Effector CD8-positive, alpha-beta T cell (primary cell): ENCODE measurements at regions not wholly inside any gene's neighbourhood (a gene's known extent, or its start where the extent isn't known, plus 50 kb on each side); places are given as distances from the start of the nearest gene placed in this dataset.

Experiments
- DNase-seq: peaks from one replicate; lab custom pipeline; 2025; lab: John Stamatoyannopoulos, UW

GRCh38 chr2:145595296-145595695, 1075.4 kb upstream of the ZEB2 start:
- no peak for DNase-seq

GRCh38 chr2:145593991-145594614, 1074.2 kb upstream of the ZEB2 start:
- no peak for DNase-seq

DNA sequence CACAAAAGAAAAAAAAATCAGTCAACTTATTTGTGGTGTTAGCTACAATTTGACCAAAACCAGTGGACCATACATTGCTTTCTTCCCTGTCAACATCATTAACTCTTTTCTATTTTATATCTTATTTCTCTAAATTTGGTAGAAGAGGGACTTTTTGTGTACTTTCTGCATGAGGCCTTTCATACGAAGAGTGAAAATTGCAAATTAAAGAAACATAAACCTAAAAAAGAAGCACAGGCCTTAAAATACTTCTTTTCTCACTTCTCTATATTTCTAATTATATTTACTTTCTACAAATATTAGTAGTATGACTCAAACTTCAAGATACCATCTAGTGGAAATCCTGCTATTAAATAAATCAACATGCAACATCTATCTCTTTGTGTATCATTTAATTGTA, 1073.4 kb upstream of the ZEB2 start:
- DNase-seq, result no peak

- no peak for DNase-seq
Measured at GRCh38 chr2:145592361-145592760, 1072.4 kb upstream of the ZEB2 start.

DNA sequence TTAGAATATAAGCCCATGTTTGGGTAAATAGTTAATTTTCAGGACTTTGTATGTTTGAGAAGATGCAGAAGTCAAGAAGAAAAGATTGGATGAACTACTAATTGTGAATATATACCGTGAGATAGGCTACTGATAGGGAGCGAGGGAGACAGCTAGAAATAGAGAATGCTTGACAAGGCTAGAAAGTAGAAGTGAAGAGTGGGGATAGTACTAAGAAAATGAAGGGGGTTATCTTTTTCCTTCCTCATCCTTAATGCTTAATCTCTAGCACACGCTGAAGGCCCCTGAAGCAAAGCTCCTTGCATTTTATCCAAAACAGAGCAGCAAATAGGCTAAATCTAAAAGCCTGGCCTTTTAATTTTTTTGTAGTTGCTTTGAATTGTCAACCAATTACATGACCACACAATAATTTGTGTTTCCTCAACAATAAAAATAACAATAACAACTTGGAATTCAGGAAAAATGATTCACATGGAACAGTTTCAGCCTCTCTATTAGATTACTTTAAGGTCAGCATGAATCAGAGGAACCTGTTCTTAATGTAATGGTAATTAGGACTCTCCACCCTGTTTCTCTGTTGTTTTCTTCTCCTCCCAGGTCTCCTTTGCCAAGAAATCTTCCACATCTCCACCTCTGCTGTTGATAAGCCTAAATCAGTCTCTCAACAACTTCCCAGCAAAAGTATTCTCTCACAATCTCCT, 1071.3 kb upstream of the ZEB2 start:
- DNase-seq, result no peak

DNA sequence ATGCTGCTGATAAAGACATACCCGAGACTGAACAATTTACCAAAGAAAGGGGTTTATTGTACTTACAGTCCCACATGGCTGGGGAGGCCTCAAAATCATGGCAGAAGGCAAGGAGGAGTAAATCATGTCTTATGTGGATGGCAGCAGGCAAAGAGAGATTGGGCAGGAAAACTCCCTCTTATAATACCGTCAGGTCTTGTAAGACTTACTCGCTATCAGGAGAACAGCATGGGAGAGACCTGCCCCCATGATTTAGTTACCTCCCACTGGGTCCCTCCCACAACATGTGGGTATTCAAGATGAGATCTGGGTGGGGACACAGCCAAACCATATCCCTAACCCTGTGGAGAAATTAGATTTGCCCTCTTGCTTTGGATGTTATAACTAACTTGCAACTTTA, 1068.0 kb upstream of the ZEB2 start:
- DNase-seq, result no peak

DNA sequence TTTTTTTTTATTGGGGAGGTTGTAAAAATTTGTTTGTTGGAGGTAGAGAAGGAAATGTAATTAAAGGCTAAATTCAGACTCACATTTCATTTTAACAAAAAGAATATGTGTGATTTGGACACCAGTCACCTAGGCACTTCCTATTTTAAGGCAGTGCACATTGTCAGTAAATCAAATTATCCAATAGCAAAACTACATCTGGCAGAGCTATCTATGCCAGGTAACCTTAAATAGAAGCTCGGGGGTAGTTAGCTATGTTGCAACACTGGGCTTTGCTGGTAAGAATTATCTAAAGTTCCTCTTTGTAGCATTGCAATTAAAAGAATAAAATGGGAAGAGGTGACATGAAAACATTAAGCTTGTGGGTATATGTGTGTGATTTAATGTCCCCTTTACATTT, 1064.4 kb upstream of the ZEB2 start:
- no peak for DNase-seq

- DNase-seq, result no peak
Measured at GRCh38 chr2:145573608-145574007, 1053.7 kb upstream of the ZEB2 start.

DNA sequence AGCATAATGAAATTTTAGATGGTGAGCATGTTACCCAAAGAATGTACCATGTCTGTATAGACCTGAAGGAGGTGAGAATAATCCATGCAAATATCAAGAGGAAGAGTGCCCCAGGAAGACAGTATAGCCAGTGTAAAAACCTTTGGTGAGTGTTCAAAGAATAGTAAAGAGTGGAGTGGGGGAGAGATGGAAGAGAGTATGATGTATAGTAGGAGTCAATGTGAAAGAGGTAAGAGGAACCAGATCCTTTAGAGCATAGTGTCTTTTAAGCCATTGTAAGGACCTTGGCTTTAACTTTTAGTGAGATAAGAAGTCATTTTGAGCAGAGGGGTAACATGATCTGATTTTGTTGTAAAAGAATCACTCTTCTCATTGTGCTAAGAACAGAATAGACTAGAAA, 1052.3 kb upstream of the ZEB2 start:
- DNase-seq, result no peak

- DNase-seq, result no peak
Measured at GRCh38 chr2:145569108-145569507, 1049.2 kb upstream of the ZEB2 start.

- no peak for DNase-seq
Measured at GRCh38 chr2:145563741-145564615, 1044.1 kb upstream of the ZEB2 start.

DNA sequence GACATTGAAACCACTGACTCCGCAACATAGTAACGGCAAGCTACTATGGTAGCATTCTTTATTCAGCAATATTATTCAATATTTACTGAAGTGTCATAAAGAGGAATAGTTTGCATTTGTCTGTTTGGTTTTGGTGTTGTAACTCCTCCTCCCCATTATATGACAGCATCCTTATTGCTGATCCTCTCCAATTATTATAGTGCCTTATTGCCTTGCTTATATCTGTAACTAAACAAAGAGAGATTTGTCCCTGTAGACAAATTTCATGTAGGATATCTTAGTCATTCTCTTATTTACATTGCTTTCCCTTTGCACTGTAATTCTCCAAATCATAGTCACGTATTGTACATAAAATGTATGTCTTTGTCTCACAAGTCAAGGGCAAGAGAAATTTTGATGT, 1041.2 kb upstream of the ZEB2 start:
- no peak for DNase-seq

DNA sequence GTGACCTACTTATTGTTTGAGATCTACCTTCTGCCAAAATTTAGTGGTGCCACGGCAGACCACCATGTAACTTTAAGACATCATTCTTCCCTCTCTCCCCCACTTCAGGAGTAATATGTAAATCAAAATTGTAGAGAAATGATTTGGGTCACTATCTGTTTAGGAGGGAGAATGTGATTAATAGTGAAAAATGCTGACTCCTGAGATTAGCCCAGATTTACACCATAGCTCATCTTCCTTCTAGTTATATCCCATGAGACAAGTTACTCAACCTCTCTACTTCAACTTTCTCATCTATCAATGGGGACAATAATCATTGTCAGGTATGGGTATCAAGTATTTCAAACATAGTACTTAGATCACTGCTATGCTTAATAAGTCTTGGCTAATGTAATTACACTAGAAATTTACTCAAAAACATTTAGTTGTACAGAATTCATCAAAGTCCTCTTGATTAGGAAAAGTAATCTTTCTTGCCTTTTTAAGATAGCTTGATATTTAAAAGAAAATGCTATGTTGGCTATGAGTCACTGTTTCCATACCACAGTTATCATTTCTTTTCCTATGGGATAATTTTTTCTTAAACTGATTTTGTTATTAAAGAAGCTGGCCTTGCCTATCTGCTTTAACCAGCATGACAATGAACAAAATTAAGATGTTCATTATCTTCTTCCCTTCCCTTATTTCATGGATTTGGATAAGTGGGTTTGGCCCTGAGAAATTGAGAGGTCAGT, 1038.9 kb upstream of the ZEB2 start:
- DNase-seq, result no peak

GRCh38 chr2:145555360-145555759, 1035.4 kb upstream of the ZEB2 start:
- no peak for DNase-seq

DNA sequence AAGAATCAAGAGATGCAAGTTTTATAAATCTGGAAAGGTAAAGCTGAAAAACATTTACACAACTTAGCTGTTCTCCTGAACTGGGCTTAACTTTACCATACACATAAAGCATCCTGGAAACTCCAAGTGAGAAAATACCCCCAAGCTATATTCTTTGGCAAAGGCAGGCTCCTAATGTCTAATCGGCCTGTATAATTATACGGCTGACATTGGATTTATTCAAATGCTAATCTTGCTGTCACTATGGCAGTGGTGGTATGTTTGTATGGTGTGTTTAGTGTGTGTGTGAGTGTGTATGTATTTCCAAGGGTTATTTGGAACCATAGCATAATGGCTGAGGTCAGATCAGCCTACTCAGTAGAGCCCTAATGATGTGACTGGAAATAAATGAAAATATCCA, 1031.8 kb upstream of the ZEB2 start:
- no peak for DNase-seq

DNA sequence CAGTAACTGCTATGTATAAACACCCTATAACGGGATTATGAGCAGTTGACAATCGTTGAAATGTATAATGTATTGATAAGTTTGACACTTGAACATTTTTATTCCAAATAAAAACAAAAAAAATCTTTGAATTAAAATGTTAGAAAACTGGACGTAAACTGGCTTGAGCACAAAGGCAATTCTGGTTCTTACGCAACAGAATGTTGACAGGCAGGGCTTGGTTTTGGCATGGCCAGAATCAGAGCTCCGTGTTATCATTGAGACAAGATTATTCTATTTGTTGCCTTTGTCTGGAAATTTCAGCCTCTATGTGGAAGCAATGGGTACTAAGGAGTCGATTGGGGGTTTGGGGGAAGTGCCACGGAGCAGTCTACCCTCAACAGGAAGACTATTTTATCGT, 1028.6 kb upstream of the ZEB2 start:
- DNase-seq, result no peak

DNA sequence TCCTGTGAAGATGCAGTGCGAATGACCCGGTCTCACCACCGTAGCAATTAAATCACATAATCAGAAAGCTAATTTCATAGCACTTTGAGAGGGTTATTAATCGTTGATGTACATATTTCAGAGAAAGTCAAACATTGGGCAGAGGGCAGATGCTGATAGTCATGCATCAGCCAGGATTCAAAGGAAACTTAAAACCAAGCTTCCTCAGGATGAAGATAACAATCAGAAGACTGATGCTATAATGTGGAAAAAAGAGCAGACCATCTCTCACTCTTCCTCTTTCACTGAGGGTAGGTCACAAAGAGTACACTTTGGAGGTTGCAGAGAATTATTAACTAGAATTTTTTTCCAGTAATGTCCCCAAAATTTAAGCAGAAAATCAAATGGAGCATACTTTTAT, 1027.7 kb upstream of the ZEB2 start:
- DNase-seq, result no peak

- DNase-seq, result no peak
Measured at GRCh38 chr2:145546091-145546490, 1026.2 kb upstream of the ZEB2 start.

GRCh38 chr2:145543856-145544255, 1023.9 kb upstream of the ZEB2 start:
- no peak for DNase-seq

DNA sequence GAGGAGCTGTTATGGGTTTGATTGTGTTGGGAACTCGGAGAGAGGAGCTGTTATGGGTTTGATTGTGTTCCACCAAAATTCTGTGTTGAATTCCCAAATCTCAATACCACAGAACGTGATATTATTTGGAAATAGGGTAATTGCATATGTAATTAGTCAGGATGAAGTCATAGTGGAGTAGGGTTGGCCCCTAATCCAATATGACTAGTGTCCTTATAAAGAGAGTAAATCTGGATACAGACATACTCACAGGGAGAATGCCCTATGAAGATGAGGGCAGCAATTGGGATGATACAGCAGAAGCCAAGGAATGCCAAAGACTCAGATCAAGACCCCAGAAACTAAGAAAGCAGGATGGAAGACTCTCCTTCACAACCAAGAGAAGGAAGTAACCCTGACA, 1023.2 kb upstream of the ZEB2 start:
- no peak for DNase-seq

- no peak for DNase-seq
Measured at GRCh38 chr2:145541028-145541427, 1021.1 kb upstream of the ZEB2 start.

GRCh38 chr2:145538661-145539350, 1018.9 kb upstream of the ZEB2 start:
- no peak for DNase-seq
